Left lung (tissue), 4 donors: ENCODE measurements at regions not wholly inside any gene's neighbourhood (a gene's known extent, or its start where the extent isn't known, plus 50 kb on each side); places are given as distances from the start of the nearest gene placed in this dataset.

Source experiments
- ATAC-seq: fragments of 200-7000 bp; cut with Tn5 transposase; one replicate; pipeline ENCODE4 v1.9.1; 2020; ENCODE audit warnings: moderate library complexity
- DNase-seq, 4 donors: peaks; one replicate each; pipeline ENCODE4 v3.0.0-alpha.2; 2013 to 2020
- H3K27ac ChIP-seq, 2 donors: fragments of 200-600 bp; sonication (generic) in 1 of 2; one replicate each; pipeline versions ENCODE4 v1.5.0 to v1.8.0; 2020 to 2021
- H3K27me3 ChIP-seq, 2 donors: fragments of 200-600 bp; sonication (generic) in 1 of 2; one replicate each; pipeline versions ENCODE4 v1.5.0 to v1.8.0; 2020 to 2021
- H3K36me3 ChIP-seq, 2 donors: fragments of 200-600 bp; sonication (generic) in 1 of 2; one replicate each; pipeline versions ENCODE4 v1.5.0 to v1.8.0; 2020 to 2021
- H3K4me1 ChIP-seq, 2 donors: fragments of 200-600 bp; one replicate each; pipeline ENCODE4 v1.8.0; 2021
- H3K4me3 ChIP-seq, 2 donors: fragments of 200-600 bp; sonication (generic) in 1 of 2; one replicate each; pipeline versions ENCODE4 v1.5.0 to v1.8.0; 2020 to 2021; ENCODE audit warnings: mild to moderate bottlenecking in 1 of 2
- H3K9me3 ChIP-seq, 2 donors: fragments of 200-600 bp; sonication (generic) in 1 of 2; one replicate each; pipeline versions ENCODE4 v1.5.0 to v1.8.0; 2020 to 2021
- CTCF ChIP-seq, 2 donors: fragments of 200-600 bp; sonication (generic) in 1 of 2; IDR thresholded peaks; one replicate each; pipeline versions ENCODE4 v1.5.0 to v1.8.0; 2021; ENCODE audit warnings: antibody characterized with exemption in 2 of 2
- intact Hi-C, 2 donors: fragments of 100-400 bp; cut with DNase I; formaldehyde crosslinking; loops; one replicate each; pipeline versions ENCODE4 v1.11.2 to v1.14.2; 2022
- donor health status: DM: no; HTN: yes; CAD: no.
- donor health status: DM: no; HTN: no; CAD: no.

DNA sequence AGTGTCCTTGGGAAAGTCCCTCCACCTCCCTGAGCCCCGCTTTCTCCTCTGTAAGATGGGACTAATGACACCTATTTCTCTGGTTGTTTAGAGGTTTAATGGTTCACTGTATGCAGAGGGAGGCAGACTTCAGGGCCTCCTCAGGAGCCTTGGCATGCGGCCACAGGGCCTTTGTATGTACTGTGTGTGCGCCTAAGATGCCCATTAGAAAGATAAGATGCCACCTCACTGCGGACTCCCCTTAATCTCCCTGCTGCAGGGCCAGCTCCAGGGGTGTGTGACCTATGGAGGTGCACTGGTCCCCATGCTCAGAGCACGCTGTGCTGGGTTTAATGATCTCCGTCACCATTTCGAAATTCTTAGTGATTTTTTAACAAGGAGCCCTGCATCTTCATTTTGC is 59.3 kb downstream of the TMEM235 start:
- Histone ChIP-seq H3K4me3 (no peak overlapping the region), H3K9me3 (no peaks in the 10 kb centered on the region), H3K27ac (no peak overlapping the region), H3K27me3 (no peaks in the 10 kb centered on the region), H3K4me1 (peaks cover 0 to 39% of the 10 kb centered on the region in 2 donors), H3K36me3 (no peaks in the 10 kb centered on the region)
- intact Hi-C loops: no loop called here
- ATAC-seq (no peak), DNase-seq (no peak)
- TF ChIP-seq CTCF (IDR thresholded peaks at IDR 0.05): no peak
